ENCODE measurements at regions not wholly inside any gene's neighbourhood (a gene's known extent, or its start where the extent isn't known, plus 50 kb on each side); places are given as distances from the start of the nearest gene placed in this dataset.

DNA sequence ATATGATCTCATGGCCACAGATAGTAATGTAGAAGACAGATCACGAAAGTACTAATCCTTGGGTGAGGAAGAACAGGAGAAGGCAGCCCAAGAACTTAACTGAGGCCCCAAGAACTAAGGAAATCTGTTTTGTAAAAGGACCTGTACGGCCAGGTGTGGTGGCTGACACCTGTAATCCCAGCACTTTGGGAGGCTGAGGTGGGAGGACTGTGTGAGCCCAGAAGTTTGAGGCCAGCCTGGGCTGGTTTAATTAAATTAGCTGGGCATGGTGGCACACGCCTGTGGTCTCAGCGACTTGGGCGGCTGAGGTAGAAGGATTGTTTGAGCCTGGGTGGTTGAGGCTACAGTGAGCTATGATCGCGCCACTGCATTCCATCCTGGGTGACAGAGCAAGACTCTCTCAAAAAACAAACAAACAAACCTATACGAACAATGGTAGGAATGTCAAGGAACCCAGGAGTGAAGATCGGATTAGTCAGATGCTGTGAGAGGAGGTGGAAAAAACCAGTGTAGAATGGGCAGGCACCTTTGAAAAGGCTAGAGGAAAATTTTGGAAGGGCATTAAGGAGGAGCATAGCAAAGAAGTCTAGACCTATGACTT is 283.8 kb upstream of the DMRT1 start:
- H3K4me1 ChIP-seq: no peaks in the 10 kb centered on the region
- intact Hi-C loops (cut with DNase I): loop anchor here in 1 of 2 donors (10.0 kb wide), 1 partner anchor 173 kb away; no protein-coding TSS in a partner anchor
- H3K4me3 ChIP-seq: no peak overlapping the region
- H3K9me3 ChIP-seq: no peaks in the 10 kb centered on the region
- TF ChIP-seq, protein P1, sequence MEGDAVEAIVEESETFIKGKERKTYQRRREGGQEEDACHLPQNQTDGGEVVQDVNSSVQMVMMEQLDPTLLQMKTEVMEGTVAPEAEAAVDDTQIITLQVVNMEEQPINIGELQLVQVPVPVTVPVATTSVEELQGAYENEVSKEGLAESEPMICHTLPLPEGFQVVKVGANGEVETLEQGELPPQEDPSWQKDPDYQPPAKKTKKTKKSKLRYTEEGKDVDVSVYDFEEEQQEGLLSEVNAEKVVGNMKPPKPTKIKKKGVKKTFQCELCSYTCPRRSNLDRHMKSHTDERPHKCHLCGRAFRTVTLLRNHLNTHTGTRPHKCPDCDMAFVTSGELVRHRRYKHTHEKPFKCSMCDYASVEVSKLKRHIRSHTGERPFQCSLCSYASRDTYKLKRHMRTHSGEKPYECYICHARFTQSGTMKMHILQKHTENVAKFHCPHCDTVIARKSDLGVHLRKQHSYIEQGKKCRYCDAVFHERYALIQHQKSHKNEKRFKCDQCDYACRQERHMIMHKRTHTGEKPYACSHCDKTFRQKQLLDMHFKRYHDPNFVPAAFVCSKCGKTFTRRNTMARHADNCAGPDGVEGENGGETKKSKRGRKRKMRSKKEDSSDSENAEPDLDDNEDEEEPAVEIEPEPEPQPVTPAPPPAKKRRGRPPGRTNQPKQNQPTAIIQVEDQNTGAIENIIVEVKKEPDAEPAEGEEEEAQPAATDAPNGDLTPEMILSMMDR (IDR thresholded peaks at IDR 0.05): no peak
- DNase-seq (no peak), ATAC-seq (no peak)
- no peak overlapping the region for H3K27ac ChIP-seq
- no peaks in the 10 kb centered on the region for H3K27me3 ChIP-seq (ENCODE audit: insufficient read depth in 3 of 3, low read length in 2 of 3)
- H3K36me3 ChIP-seq (ENCODE audit: insufficient read depth in 1 of 2, low read depth in 1 of 2): no peaks in the 10 kb centered on the region
- WGBS, 3 donors: 95 to 98% (median 96%) methylated on average over 9 of the region's 9 CpGs

DNA sequence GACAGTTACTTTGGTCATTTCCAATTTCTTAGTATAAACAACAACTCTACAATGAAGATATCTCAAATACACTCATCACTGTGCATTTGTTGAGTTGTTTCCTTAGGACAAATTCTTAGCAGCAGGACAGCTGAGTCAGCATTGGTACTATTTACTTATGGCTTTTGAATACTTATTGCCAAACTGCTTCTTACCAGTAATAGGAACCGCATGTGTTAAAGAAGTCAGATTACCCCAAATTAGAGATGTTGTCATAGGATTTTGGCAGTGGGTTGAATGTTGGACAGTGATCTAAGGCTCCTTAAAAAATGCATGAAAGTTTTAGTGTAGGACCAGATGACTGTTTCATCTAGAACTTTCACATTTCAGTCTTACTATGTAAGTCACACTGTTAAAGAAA is 280.1 kb upstream of the DMRT1 start:
- ATAC-seq (no peak), DNase-seq (no peak)
- WGBS, 3 donors: 40 to 48% (median 41%) methylated on average over 1 of the region's 1 CpG
- intact Hi-C loops (cut with DNase I): no loop called here
- no peaks in the 10 kb centered on the region for H3K27me3 ChIP-seq (ENCODE audit: insufficient read depth in 3 of 3, low read length in 2 of 3)
- no peaks in the 10 kb centered on the region for H3K9me3 ChIP-seq
- no peak overlapping the region for H3K4me3 ChIP-seq
- H3K4me1 ChIP-seq: no peaks in the 10 kb centered on the region
- TF ChIP-seq, protein P1 (IDR thresholded peaks at IDR 0.05): no peak
- no peak overlapping the region for H3K27ac ChIP-seq
- H3K36me3 ChIP-seq (ENCODE audit: insufficient read depth in 1 of 2, low read depth in 1 of 2): no peaks in the 10 kb centered on the region

DNA sequence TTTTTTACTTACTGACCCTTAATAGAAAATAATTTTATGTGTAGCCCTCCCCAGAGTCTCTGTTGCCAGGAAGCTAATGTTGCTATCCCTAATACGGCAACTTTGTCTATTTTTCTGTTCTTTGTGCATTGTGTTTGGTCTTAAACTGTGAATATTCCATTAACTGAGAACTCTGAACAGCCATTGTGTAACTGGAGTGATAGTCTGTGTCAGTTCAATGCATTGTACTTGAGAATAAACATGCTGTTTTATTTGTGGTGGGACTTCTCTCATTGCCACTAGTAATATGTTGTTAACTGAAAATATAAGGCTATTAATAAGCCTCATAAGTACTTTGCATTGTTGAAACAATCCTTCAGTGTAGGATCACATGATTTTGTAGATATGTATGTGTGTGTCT is 278.3 kb upstream of the DMRT1 start:
- no peaks in the 10 kb centered on the region for H3K36me3 ChIP-seq (ENCODE audit: insufficient read depth in 1 of 2, low read depth in 1 of 2)
- peaks cover 5% of the 10 kb centered on the region for H3K9me3 ChIP-seq
- 47 to 54% (median 50%) methylated on average over 1 of the region's 1 CpG for WGBS, 3 donors
- H3K4me1 ChIP-seq: no peaks in the 10 kb centered on the region
- H3K27me3 ChIP-seq (ENCODE audit: insufficient read depth in 3 of 3, low read length in 2 of 3): no peaks in the 10 kb centered on the region
- no peak for ATAC-seq
- H3K27ac ChIP-seq: no peak overlapping the region
- intact Hi-C loops (cut with DNase I): no loop called here
- TF ChIP-seq, protein P1 (IDR thresholded peaks at IDR 0.05): no peak
- DNase-seq: no peak
- no peak overlapping the region for H3K4me3 ChIP-seq

DNA sequence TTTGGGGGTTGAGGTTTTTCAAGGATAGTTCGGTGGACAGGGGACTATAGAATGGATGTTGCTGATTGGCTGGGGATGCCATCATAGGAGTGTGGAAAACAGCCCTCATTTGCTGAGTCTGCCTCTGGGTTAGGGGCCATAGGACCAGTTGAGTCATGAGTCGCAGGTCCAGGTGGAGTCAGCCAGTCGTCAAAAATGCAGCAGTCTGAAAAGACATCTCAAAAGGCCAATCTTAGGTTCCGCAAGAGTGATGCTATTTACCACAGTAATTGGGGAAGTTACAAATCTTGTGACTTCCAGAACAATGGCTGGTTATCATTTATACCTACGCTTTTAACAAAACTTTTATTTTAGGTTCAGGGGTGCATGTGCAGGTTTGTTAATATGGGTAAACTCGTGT is 276.0 kb upstream of the DMRT1 start:
- H3K4me3 ChIP-seq: no peak overlapping the region
- DNase-seq (no peak), ATAC-seq (no peak)
- H3K4me1 ChIP-seq: no peaks in the 10 kb centered on the region
- TF ChIP-seq, protein P1 (IDR thresholded peaks at IDR 0.05): no peak
- H3K36me3 ChIP-seq (ENCODE audit: insufficient read depth in 1 of 2, low read depth in 1 of 2): no peaks in the 10 kb centered on the region
- H3K27ac ChIP-seq: no peak overlapping the region
- H3K27me3 ChIP-seq (ENCODE audit: insufficient read depth in 3 of 3, low read length in 2 of 3): no peaks in the 10 kb centered on the region
- intact Hi-C loops (cut with DNase I): no loop called here
- 92 to 98% (median 95%) methylated on average over 6 of the region's 6 CpGs for WGBS, 3 donors
- peaks cover 5% of the 10 kb centered on the region for H3K9me3 ChIP-seq

DNA sequence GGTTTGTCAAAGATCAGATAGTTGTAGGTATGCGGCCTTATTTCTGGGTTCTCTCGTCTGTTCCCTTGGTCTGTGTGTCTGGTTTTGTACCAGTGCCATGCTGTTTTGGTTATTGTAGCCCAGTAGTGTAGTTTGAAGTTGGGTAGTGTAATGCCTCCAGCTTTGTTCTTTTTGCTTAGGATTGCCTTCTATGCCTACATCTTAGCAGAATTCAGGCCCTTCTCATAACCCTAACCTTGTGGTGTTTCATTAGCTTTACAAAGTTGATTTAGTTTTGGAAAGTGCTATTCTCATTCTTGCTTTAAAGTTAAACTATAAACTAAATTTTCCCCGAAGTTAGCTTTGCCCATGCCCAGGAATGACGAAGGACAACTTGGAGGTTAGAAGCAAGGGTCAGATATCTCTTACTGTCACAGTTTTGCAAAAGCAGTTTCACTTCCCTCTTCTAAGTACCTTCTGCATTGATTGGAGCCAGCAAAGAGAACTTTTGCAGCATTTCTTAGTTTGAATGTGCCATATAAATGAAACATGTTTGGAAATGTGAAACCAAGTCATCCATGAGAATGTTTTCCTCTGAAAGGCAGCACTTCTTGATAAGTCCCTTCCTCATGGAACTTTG is 274.3 kb upstream of the DMRT1 start:
- intact Hi-C loops (cut with DNase I): no loop called here
- H3K4me3 ChIP-seq: no peak overlapping the region
- H3K27me3 ChIP-seq (ENCODE audit: insufficient read depth in 3 of 3, low read length in 2 of 3): no peaks in the 10 kb centered on the region
- ATAC-seq (no peak), DNase-seq (no peak)
- TF ChIP-seq, protein P1 (IDR thresholded peaks at IDR 0.05): no peak
- no peaks in the 10 kb centered on the region for H3K4me1 ChIP-seq
- WGBS, 3 donors: 78 to 92% (median 84%) methylated on average over 4 of the region's 4 CpGs
- H3K27ac ChIP-seq: no peak overlapping the region
- H3K9me3 ChIP-seq: peaks cover 5% of the 10 kb centered on the region
- no peaks in the 10 kb centered on the region for H3K36me3 ChIP-seq (ENCODE audit: insufficient read depth in 1 of 2, low read depth in 1 of 2)

All from psoas muscle (tissue), 7 donors.